Endothelial cell (in vitro differentiated cells): ENCODE measurements at regions not wholly inside any gene's neighbourhood (a gene's known extent, or its start where the extent isn't known, plus 50 kb on each side); places are given as distances from the start of the nearest gene placed in this dataset.
"Not testable (repeated sequence)": the region's sequence is repeated elsewhere in the genome, so short reads cannot be mapped to it uniquely, and the experiment has no call there.

ENCODE experiments used
- DNase-seq: peaks from one replicate; pipeline ENCODE4 v3.0.0; 2021; ENCODE audit warnings: low spot score
- H3K27ac Mint-ChIP-seq: one replicate; pipeline ENCODE4 v1.8.0; 2021; ENCODE audit warnings: mixed read lengths, inconsistent platforms; ENCODE audit not compliant: unreplicated experiment
- H3K27me3 Mint-ChIP-seq: one replicate; pipeline ENCODE4 v1.8.0; 2021; ENCODE audit warnings: mild to moderate bottlenecking, moderate library complexity, mixed read lengths, inconsistent platforms; ENCODE audit not compliant: unreplicated experiment
- H3K36me3 Mint-ChIP-seq: one replicate; pipeline ENCODE4 v1.8.0; 2021; ENCODE audit warnings: mild to moderate bottlenecking, low read depth, mixed read lengths, inconsistent platforms; ENCODE audit not compliant: unreplicated experiment
- H3K4me1 Mint-ChIP-seq: one replicate; pipeline ENCODE4 v1.8.0; 2021; ENCODE audit warnings: mild to moderate bottlenecking, mixed read lengths, inconsistent platforms; ENCODE audit not compliant: unreplicated experiment
- H3K4me3 Mint-ChIP-seq: one replicate; pipeline ENCODE4 v1.8.0; 2021; ENCODE audit warnings: mild to moderate bottlenecking, mixed read lengths, inconsistent platforms; ENCODE audit not compliant: unreplicated experiment
- H3K9me3 Mint-ChIP-seq: one replicate; pipeline ENCODE4 v1.8.0; 2021; ENCODE audit warnings: mixed read lengths, inconsistent platforms; ENCODE audit not compliant: unreplicated experiment
- CTCF ChIP-seq: fragments of 200-600 bp; sonication (generic); IDR thresholded peaks from one replicate; pipeline ENCODE4 v1.5.0; 2021; ENCODE audit warnings: antibody characterized with exemption; ENCODE audit not compliant: unreplicated experiment

DNA sequence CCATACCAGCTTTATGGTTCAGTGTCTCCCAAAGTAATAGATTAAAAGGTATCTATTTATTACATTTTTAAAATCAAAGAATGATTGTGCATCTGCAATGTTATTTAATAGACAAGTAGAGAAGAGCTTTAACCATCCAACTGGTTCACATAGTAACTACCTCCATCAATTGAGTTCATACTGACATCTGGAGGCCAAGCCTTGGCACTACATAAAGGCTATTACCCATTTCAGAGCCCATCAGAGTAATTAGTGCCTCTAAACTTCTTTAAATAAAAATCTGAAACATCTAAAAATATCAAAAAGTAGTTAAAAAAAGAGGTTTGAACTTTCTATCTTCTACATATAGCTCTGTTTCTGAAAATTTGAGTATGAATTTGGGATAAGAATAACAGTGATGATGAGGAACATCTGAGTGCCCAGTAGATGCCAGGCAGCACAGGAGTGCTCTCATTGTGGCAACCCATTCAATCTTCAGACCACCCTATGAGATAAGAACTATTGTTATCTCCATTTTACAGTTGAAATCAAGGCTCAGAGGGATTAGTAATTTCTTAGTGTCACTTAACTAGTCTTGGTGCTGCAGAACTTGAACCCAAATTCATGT is 132.9 kb upstream of the DAAM1 start:
- peaks cover 2% of the 10 kb centered on the region for H3K27me3 Mint-ChIP-seq
- H3K4me1 Mint-ChIP-seq, result no peaks in the 10 kb centered on the region
- no peak overlapping the region for H3K27ac Mint-ChIP-seq
- H3K36me3 Mint-ChIP-seq, result no peaks in the 10 kb centered on the region
- peak; percentile 20 for TF ChIP-seq CTCF
- DNase-seq, result no peak
- no peak overlapping the region for H3K4me3 Mint-ChIP-seq
- no peaks in the 10 kb centered on the region for H3K9me3 Mint-ChIP-seq

DNA sequence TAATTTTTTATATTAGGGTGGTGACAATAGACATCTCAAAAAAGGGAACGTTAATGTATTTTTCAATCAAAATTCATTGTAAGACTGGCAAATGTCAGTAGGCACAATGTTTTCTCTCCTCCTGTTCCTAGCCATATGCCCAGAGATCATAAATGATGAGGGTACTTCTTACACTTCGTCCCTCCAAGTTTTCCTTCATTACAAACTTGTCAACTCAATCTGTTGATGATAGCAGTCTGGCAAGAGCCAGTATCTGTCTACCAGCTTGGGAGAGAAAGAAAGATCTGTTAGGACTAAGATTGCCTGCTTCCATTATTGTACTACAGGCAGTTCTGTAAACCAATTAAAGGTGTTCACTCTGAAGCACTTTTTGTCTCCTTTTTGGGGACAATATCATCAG is 130.9 kb upstream of the DAAM1 start:
- no peaks in the 10 kb centered on the region for H3K9me3 Mint-ChIP-seq
- H3K4me3 Mint-ChIP-seq, result no peak overlapping the region
- no peaks in the 10 kb centered on the region for H3K4me1 Mint-ChIP-seq
- H3K27ac Mint-ChIP-seq, result no peak overlapping the region
- no peak for TF ChIP-seq CTCF
- H3K27me3 Mint-ChIP-seq, result peaks cover 2% of the 10 kb centered on the region
- H3K36me3 Mint-ChIP-seq, result no peaks in the 10 kb centered on the region
- no peak for DNase-seq

GRCh38 chr14:59058776-59059175 is 129.7 kb upstream of the DAAM1 start:
- not testable (repeated sequence) for H3K9me3 Mint-ChIP-seq, H3K4me1 Mint-ChIP-seq, H3K36me3 Mint-ChIP-seq, H3K27ac Mint-ChIP-seq, H3K27me3 Mint-ChIP-seq, DNase-seq, H3K4me3 Mint-ChIP-seq

GRCh38 chr14:59060841-59061240 is 127.6 kb upstream of the DAAM1 start:
- Mint-ChIP-seq H3K27me3 (peaks cover 2% of the 10 kb centered on the region), H3K4me3 (no peak overlapping the region), H3K9me3 (no peaks in the 10 kb centered on the region), H3K36me3 (no peaks in the 10 kb centered on the region), H3K4me1 (no peaks in the 10 kb centered on the region), H3K27ac (no peak overlapping the region)
- DNase-seq, result no peak
- no peak for TF ChIP-seq CTCF

GRCh38 chr14:59061292-59061691 is 127.2 kb upstream of the DAAM1 start:
- no peak for DNase-seq
- Mint-ChIP-seq H3K4me1 (no peaks in the 10 kb centered on the region), H3K27ac (no peak overlapping the region)

More at GRCh38 chr14:59061292-59061691, 127.2 kb upstream of the DAAM1 start:
- H3K9me3 Mint-ChIP-seq, result no peaks in the 10 kb centered on the region
- no peak for TF ChIP-seq CTCF
- H3K36me3 Mint-ChIP-seq, result no peaks in the 10 kb centered on the region
- no peak overlapping the region for H3K4me3 Mint-ChIP-seq
- H3K27me3 Mint-ChIP-seq, result peaks cover 2% of the 10 kb centered on the region
